ENCODE measurements at regions not wholly inside any gene's neighbourhood (a gene's known extent, or its start where the extent isn't known, plus 50 kb on each side); places are given as distances from the start of the nearest gene placed in this dataset.

DNA sequence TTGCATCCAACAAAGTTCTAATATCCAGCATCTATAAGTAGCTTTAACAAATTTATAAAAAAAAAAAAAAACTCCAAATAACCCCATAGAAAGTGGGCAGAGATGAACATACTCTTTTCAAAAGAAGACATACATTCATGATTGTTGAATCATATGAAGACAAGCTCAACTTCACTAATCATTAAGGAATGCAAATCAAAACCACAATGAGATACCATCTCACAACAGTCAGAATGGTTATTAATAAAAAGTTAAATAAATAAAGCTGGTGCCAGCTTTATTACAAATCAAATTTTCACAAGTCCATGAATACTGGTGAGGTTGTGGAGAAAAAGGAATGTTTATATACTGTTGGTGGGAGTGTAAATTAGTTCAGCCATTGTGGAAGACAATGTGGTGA is 592.0 kb downstream of the IQCM start:
- H3K4me1 ChIP-seq = no peaks in the 10 kb centered on the region
- no peak overlapping the region for H3K27ac ChIP-seq
- no peak overlapping the region for H3K4me3 ChIP-seq
- no peak for TF ChIP-seq POLR2AphosphoS5 (IDR thresholded peaks at IDR 0.05; ENCODE audit: insufficient read depth in 1 of 2, low read depth in 1 of 2)
- TF ChIP-seq POLR2A (IDR thresholded peaks at IDR 0.05) = no peak
- TF ChIP-seq, protein P1, sequence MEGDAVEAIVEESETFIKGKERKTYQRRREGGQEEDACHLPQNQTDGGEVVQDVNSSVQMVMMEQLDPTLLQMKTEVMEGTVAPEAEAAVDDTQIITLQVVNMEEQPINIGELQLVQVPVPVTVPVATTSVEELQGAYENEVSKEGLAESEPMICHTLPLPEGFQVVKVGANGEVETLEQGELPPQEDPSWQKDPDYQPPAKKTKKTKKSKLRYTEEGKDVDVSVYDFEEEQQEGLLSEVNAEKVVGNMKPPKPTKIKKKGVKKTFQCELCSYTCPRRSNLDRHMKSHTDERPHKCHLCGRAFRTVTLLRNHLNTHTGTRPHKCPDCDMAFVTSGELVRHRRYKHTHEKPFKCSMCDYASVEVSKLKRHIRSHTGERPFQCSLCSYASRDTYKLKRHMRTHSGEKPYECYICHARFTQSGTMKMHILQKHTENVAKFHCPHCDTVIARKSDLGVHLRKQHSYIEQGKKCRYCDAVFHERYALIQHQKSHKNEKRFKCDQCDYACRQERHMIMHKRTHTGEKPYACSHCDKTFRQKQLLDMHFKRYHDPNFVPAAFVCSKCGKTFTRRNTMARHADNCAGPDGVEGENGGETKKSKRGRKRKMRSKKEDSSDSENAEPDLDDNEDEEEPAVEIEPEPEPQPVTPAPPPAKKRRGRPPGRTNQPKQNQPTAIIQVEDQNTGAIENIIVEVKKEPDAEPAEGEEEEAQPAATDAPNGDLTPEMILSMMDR (IDR thresholded peaks at IDR 0.05) = no peak
- no peak for DNase-seq (ENCODE audit: extremely low spot score in 2 of 2)
- intact Hi-C loops (cut with DNase I) = no loop called here
- no peaks in the 10 kb centered on the region for H3K27me3 ChIP-seq
- no peaks in the 10 kb centered on the region for H3K9me3 ChIP-seq
- H3K36me3 ChIP-seq = no peaks in the 10 kb centered on the region

DNA sequence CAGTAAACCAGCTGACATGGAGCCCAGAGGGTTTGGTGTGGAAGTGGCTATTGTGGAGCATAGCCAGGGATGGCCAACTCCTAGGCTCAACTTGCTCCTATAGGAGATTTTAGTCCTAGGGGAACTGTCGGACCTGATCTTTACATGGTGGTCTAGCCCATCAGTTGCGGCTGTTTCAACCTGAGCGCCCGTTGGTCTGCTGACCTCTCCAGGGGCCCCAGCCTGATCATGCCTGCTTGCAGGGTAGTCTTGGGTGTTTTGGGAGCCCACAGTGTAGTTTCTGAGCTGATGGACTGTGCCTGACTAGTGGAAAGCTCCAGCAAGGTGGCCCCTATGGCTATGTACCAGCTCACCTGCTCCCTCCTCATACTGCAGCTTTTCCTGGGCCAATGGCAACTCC is 597.0 kb downstream of the IQCM start:
- no peaks in the 10 kb centered on the region for H3K27me3 ChIP-seq
- H3K4me3 ChIP-seq = no peak overlapping the region
- no peak for TF ChIP-seq POLR2AphosphoS5 (IDR thresholded peaks at IDR 0.05; ENCODE audit: insufficient read depth in 1 of 2, low read depth in 1 of 2)
- TF ChIP-seq, protein P1 (IDR thresholded peaks at IDR 0.05) = no peak
- no peak for TF ChIP-seq POLR2A (IDR thresholded peaks at IDR 0.05)
- H3K27ac ChIP-seq = no peak overlapping the region
- H3K36me3 ChIP-seq = no peaks in the 10 kb centered on the region
- intact Hi-C loops (cut with DNase I) = no loop called here
- no peaks in the 10 kb centered on the region for H3K9me3 ChIP-seq
- no peak for DNase-seq (ENCODE audit: extremely low spot score in 2 of 2)
- no peaks in the 10 kb centered on the region for H3K4me1 ChIP-seq

DNA sequence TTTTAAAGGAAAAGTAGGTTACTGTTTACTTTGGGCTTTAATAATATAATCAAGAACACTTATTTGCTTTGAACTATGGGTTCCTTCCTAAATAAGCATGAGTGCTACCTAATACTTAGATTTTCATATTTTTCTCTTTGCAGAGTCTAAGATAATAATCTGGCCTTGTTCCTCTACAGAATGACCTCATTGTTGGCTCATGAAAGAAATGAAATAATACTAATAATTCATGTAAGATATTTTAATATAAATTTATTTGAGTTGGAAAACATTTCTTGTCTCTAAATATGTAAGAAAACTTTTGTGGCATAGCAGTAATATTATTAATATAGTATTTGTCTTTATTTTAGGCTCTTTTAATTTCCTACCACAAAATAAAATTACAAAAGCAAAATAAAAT is 601.3 kb downstream of the IQCM start:
- Histone ChIP-seq H3K4me1 (no peaks in the 10 kb centered on the region), H3K4me3 (no peak overlapping the region), H3K27ac (no peak overlapping the region), H3K27me3 (no peaks in the 10 kb centered on the region), H3K9me3 (no peaks in the 10 kb centered on the region), H3K36me3 (no peaks in the 10 kb centered on the region)
- TF ChIP-seq POLR2A (IDR thresholded peaks at IDR 0.05) (no peak), POLR2AphosphoS5 (IDR thresholded peaks at IDR 0.05; ENCODE audit: insufficient read depth in 1 of 2, low read depth in 1 of 2) (no peak)
- TF ChIP-seq, protein P1 (IDR thresholded peaks at IDR 0.05) = no peak
- no peak for DNase-seq (ENCODE audit: extremely low spot score in 2 of 2)
- intact Hi-C loops (cut with DNase I) = no loop called here

DNA sequence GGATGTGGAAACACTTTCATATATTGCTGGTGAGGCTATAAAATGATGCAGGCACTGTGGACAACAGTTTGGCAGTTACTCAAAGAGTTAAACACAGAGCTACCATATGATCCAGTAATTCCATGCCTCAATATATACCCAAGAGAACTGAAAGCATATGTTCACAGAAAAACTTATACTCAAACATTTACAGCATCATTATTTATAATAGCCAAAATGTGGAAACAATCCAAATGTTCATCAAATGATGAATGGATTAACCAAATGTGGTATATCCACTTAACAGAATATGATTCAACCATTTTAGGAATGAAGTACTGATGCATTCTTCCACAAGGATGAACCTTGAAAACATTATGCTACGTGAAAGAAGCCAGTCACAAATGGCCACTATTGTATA is 603.8 kb downstream of the IQCM start:
- no peak for DNase-seq (ENCODE audit: extremely low spot score in 2 of 2)
- TF ChIP-seq POLR2AphosphoS5 (IDR thresholded peaks at IDR 0.05; ENCODE audit: insufficient read depth in 1 of 2, low read depth in 1 of 2) (no peak), POLR2A (IDR thresholded peaks at IDR 0.05) (no peak)
- TF ChIP-seq, protein P1 (IDR thresholded peaks at IDR 0.05) = no peak
- Histone ChIP-seq H3K9me3 (no peaks in the 10 kb centered on the region), H3K36me3 (no peaks in the 10 kb centered on the region), H3K4me1 (no peaks in the 10 kb centered on the region), H3K27me3 (no peaks in the 10 kb centered on the region), H3K27ac (no peak overlapping the region), H3K4me3 (no peak overlapping the region)
- intact Hi-C loops (cut with DNase I) = no loop called here

DNA sequence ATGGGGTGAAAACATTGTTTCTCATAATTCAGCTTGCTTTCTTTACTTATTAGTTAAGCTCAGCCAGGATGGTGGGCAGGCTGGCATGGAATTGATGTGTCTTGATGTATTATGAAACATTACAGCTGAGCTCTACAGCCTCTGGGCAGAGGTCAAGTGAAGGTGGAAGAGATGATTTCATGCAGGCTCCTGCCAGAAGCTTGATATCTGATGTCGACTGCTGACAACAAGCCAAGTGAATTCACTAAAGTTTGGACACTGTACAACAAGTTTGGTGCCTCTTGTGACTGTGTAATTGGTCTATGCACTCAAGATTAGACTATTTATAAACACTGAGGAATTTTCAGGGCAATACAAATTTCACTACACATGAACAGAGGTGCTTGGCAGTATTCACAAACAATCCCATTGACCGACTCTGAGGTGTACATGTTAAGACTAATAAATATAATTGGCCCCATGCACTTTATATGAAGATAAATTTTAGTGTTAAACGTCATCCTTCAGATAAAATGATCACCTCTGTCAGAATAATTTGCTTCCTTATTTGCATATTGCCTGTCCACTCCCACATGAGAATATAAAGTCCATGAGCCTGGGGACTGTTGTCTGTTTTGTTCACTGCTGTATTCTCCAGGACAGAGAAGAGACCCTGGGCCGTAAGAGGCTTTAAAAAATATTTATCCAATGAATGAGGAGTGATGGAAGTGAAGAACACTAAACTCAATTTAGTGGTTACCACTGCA is 612.2 kb downstream of the IQCM start:
- Histone ChIP-seq H3K36me3 (no peaks in the 10 kb centered on the region), H3K4me3 (no peak overlapping the region), H3K27me3 (no peaks in the 10 kb centered on the region), H3K4me1 (no peaks in the 10 kb centered on the region), H3K27ac (no peak overlapping the region), H3K9me3 (no peaks in the 10 kb centered on the region)
- intact Hi-C loops (cut with DNase I) = no loop called here
- TF ChIP-seq, protein P1 (IDR thresholded peaks at IDR 0.05) = no peak
- TF ChIP-seq POLR2A (IDR thresholded peaks at IDR 0.05) (no peak), POLR2AphosphoS5 (IDR thresholded peaks at IDR 0.05; ENCODE audit: insufficient read depth in 1 of 2, low read depth in 1 of 2) (no peak)
- no peak for DNase-seq (ENCODE audit: extremely low spot score in 2 of 2)

All from vagina (tissue), 2 donors.